T-cell (primary cell): ENCODE measurements at regions not wholly inside any gene's neighbourhood (a gene's known extent, or its start where the extent isn't known, plus 50 kb on each side); places are given as distances from the start of the nearest gene placed in this dataset.

Experiments
- ATAC-seq, 4 experiments: fragments of 200-7000 bp in 3 of 4; fragments of 150-1000 bp in 1 of 4; cut with Tn5 transposase; replicated peaks in 1 of 4; 1 replicate in 3 of 4; 2 replicates in 1 of 4; pipeline ENCODE4 v1.10.0; 2021; ENCODE audit warnings: moderate library complexity in 3 of 4, mild to moderate bottlenecking in 2 of 4, moderate number of reproducible peaks in 1 of 4
- CTCF ChIA-PET, 2 donors: fragments of 300-600 bp; sonication (Branson Sonifier 250); formaldehyde crosslinking; loops; one replicate each; lab custom pipeline; 2022; ENCODE audit warnings: antibody characterized with exemption in 2 of 2; lab: Charles Lee
- POLR2A ChIA-PET, 2 donors: fragments of 300-600 bp; sonication (Branson Sonifier 250); formaldehyde crosslinking; loops; one replicate each; lab custom pipeline; 2022; ENCODE audit warnings: antibody characterized with exemption in 2 of 2; lab: Charles Lee
- DNase-seq, 35 experiments: peaks; one replicate each; pipeline versions ENCODE4 v3.0.0 to v3.0.0-alpha.2; 2013 to 2023
- H3K27ac ChIP-seq: one replicate; pipeline ENCODE4 v1.5.1; 2013; ENCODE audit warnings: low read length
- H3K27me3 ChIP-seq, 2 experiments: replicated peaks in 1 of 2; 1 replicate in 1 of 2; 2 replicates in 1 of 2; pipeline versions ENCODE4 v1.6.1 to v1.7.0; 2013; ENCODE audit warnings: low read length in 1 of 2, mixed read lengths in 1 of 2; ENCODE audit not compliant: control insufficient read depth in 2 of 2, insufficient read depth in 2 of 2; ENCODE audit errors: extremely low read depth in 1 of 2
- H3K36me3 ChIP-seq, 2 donors: 1 replicate in 1 of 2; 2 replicates in 1 of 2; pipeline versions ENCODE4 v1.6.1 to v1.7.0; 2013; ENCODE audit warnings: low read length in 1 of 2; ENCODE audit not compliant: control insufficient read depth in 2 of 2, insufficient read depth in 1 of 2; ENCODE audit errors: extremely low read depth in 1 of 2
- H3K4me1 ChIP-seq, 2 experiments: 1 replicate in 1 of 2; 2 replicates in 1 of 2; pipeline versions ENCODE4 v1.6.1 to v1.7.0; 2013; ENCODE audit warnings: low read length in 2 of 2, mixed read lengths in 1 of 2; ENCODE audit not compliant: insufficient read depth in 2 of 2, control insufficient read depth in 1 of 2; ENCODE audit errors: extremely low read depth in 1 of 2
- H3K4me3 ChIP-seq, 2 donors: 1 replicate in 1 of 2; 2 replicates in 1 of 2; pipeline versions ENCODE4 v1.5.1 to v1.7.0; 2013; ENCODE audit warnings: mild to moderate bottlenecking in 2 of 2, low read length in 1 of 2, moderate library complexity in 1 of 2; ENCODE audit not compliant: control insufficient read depth in 1 of 2; ENCODE audit errors: extremely low read depth in 1 of 2
- H3K9me3 ChIP-seq: 2 replicates; pipeline ENCODE4 v1.7.0; 2013
- H3K27ac Mint-ChIP-seq, 2 donors: one replicate each; pipeline ENCODE4 v1.8.0; 2020 to 2021; ENCODE audit warnings: mild to moderate bottlenecking in 2 of 2, mixed read lengths in 2 of 2
- H3K27me3 Mint-ChIP-seq, 2 donors: one replicate each; pipeline ENCODE4 v1.8.0; 2021 to 2022; ENCODE audit warnings: mixed read lengths in 2 of 2
- H3K36me3 Mint-ChIP-seq: one replicate; pipeline ENCODE4 v1.8.0; 2021; ENCODE audit warnings: mixed read lengths
- H3K4me1 Mint-ChIP-seq, 3 donors: one replicate each; pipeline ENCODE4 v1.8.0; 2020 to 2022; ENCODE audit warnings: mixed read lengths in 3 of 3, mild to moderate bottlenecking in 1 of 3
- H3K4me3 Mint-ChIP-seq, 3 donors: one replicate each; pipeline ENCODE4 v1.8.0; 2020 to 2022; ENCODE audit warnings: mild to moderate bottlenecking in 3 of 3, mixed read lengths in 3 of 3, moderate library complexity in 3 of 3
- H3K9me3 Mint-ChIP-seq, 3 donors: one replicate each; pipeline ENCODE4 v1.8.0; 2020 to 2022; ENCODE audit warnings: mixed read lengths in 3 of 3
- WGBS: methylation state at CpG from one replicate; pipeline ENCODE4 v1.1.5; 2013; ENCODE audit warnings: missing lambda C conversion rate; ENCODE audit not compliant: insufficient coverage; 5-methylcytosine and 5-hydroxymethylcytosine counted together

- Mint-ChIP-seq H3K36me3 (no peaks in the 10 kb centered on the region), H3K4me1 (no peaks in the 10 kb centered on the region), H3K4me3 (no peak overlapping the region), H3K9me3 (peaks cover 4 to 16% (median 8%) of the 10 kb centered on the region in 3 donors), H3K27me3 (no peaks in the 10 kb centered on the region), H3K27ac (no peak overlapping the region)
- 80% methylated on average over 1 of the region's 6 CpGs for WGBS
- Histone ChIP-seq H3K4me1 (no peaks in the 10 kb centered on the region), H3K27me3 (no peaks in the 10 kb centered on the region), H3K36me3 (no peaks in the 10 kb centered on the region), H3K4me3 (no peak overlapping the region), H3K27ac (no peak overlapping the region), H3K9me3 (peaks cover 4% of the 10 kb centered on the region)
- ChIA-PET CTCF (no interaction called here), POLR2A (no interaction called here)
- DNase-seq (no peak), ATAC-seq (no peak)
Observed at GRCh38 chr15:36117296-36117787, 462.1 kb upstream of the CDIN1 start.

- no peaks in the 10 kb centered on the region for H3K4me1 Mint-ChIP-seq
- ChIA-PET CTCF (no interaction called here), POLR2A (no interaction called here)
- no peak overlapping the region for H3K4me3 Mint-ChIP-seq
- Histone ChIP-seq H3K36me3 (no peaks in the 10 kb centered on the region), H3K4me3 (no peak overlapping the region), H3K9me3 (no peaks in the 10 kb centered on the region), H3K27me3 (no peaks in the 10 kb centered on the region), H3K27ac (no peak overlapping the region), H3K4me1 (no peaks in the 10 kb centered on the region)
- no peak overlapping the region for H3K27ac Mint-ChIP-seq
- DNase-seq, result no peak
- peaks cover 3 to 12% (median 9%) of the 10 kb centered on the region in 3 donors for H3K9me3 Mint-ChIP-seq
- H3K27me3 Mint-ChIP-seq, result no peaks in the 10 kb centered on the region
- no peak for ATAC-seq
- WGBS, result no CpG with 5 or more reads among the region's 2 CpGs
- H3K36me3 Mint-ChIP-seq, result no peaks in the 10 kb centered on the region
Observed at GRCh38 chr15:36126194-36126593, 453.2 kb upstream of the CDIN1 start.

- ATAC-seq (no peak), DNase-seq (no peak)
- Histone ChIP-seq H3K4me3 (no peak overlapping the region), H3K36me3 (no peaks in the 10 kb centered on the region), H3K27ac (no peak overlapping the region), H3K9me3 (no peaks in the 10 kb centered on the region), H3K27me3 (no peaks in the 10 kb centered on the region), H3K4me1 (no peaks in the 10 kb centered on the region)
- CTCF ChIA-PET, result no interaction called here
- Mint-ChIP-seq H3K36me3 (no peaks in the 10 kb centered on the region), H3K27me3 (no peaks in the 10 kb centered on the region), H3K4me1 (no peaks in the 10 kb centered on the region), H3K4me3 (no peak overlapping the region), H3K9me3 (peaks cover 0 to 9% (median 5%) of the 10 kb centered on the region in 3 donors), H3K27ac (no peak overlapping the region)
- 100% methylated on average over 1 of the region's 3 CpGs for WGBS
- POLR2A ChIA-PET, result no interaction called here
Observed at GRCh38 chr15:36130641-36131310, 448.6 kb upstream of the CDIN1 start.

- DNase-seq (no peak), ATAC-seq (no peak)
- no peaks in the 10 kb centered on the region for H3K4me1 ChIP-seq
- no peak overlapping the region for H3K4me3 Mint-ChIP-seq
- WGBS, result 92% methylated on average over 2 of the region's 2 CpGs
- no peak overlapping the region for H3K4me3 ChIP-seq
- no peak overlapping the region for H3K27ac Mint-ChIP-seq
- H3K9me3 Mint-ChIP-seq, result peaks cover 5 to 8% (median 6%) of the 10 kb centered on the region in 3 donors
- no peaks in the 10 kb centered on the region for H3K4me1 Mint-ChIP-seq
- no peaks in the 10 kb centered on the region for H3K27me3 Mint-ChIP-seq
- H3K36me3 ChIP-seq, result no peaks in the 10 kb centered on the region
- no peaks in the 10 kb centered on the region for H3K36me3 Mint-ChIP-seq
- ChIA-PET POLR2A (no interaction called here), CTCF (no interaction called here)
- H3K27ac ChIP-seq, result no peak overlapping the region
- H3K27me3 ChIP-seq, result no peaks in the 10 kb centered on the region
- no peaks in the 10 kb centered on the region for H3K9me3 ChIP-seq
Observed at GRCh38 chr15:36133742-36134141, 445.7 kb upstream of the CDIN1 start.

- WGBS, result 50% methylated on average over 1 of the region's 2 CpGs
- H3K4me1 Mint-ChIP-seq, result no peaks in the 10 kb centered on the region
- ATAC-seq (no peak), DNase-seq (no peak)
- no peak overlapping the region for H3K27ac Mint-ChIP-seq
- no peak overlapping the region for H3K27ac ChIP-seq
- no peaks in the 10 kb centered on the region for H3K36me3 Mint-ChIP-seq
- H3K4me1 ChIP-seq, result no peaks in the 10 kb centered on the region
- H3K9me3 Mint-ChIP-seq, result peaks cover 0 to 11% (median 9%) of the 10 kb centered on the region in 3 donors
- H3K4me3 ChIP-seq, result no peak overlapping the region
- no peaks in the 10 kb centered on the region for H3K27me3 ChIP-seq
- H3K36me3 ChIP-seq, result no peaks in the 10 kb centered on the region
- H3K9me3 ChIP-seq, result no peaks in the 10 kb centered on the region
- H3K27me3 Mint-ChIP-seq, result no peaks in the 10 kb centered on the region
- ChIA-PET CTCF (no interaction called here), POLR2A (no interaction called here)
- no peak overlapping the region for H3K4me3 Mint-ChIP-seq
Observed at GRCh38 chr15:36136049-36136448, 443.4 kb upstream of the CDIN1 start.

GRCh38 chr15:36152936-36153335, 426.5 kb upstream of the CDIN1 start:
- no peaks in the 10 kb centered on the region for H3K27me3 ChIP-seq
- H3K27ac Mint-ChIP-seq, result no peak overlapping the region
- no peaks in the 10 kb centered on the region for H3K4me1 Mint-ChIP-seq
- CTCF ChIA-PET, result no interaction called here
- no peaks in the 10 kb centered on the region for H3K36me3 Mint-ChIP-seq
- H3K27me3 Mint-ChIP-seq, result no peaks in the 10 kb centered on the region
- H3K9me3 ChIP-seq, result no peaks in the 10 kb centered on the region
- H3K27ac ChIP-seq, result no peak overlapping the region
- ATAC-seq, result no peak
- no peaks in the 10 kb centered on the region for H3K36me3 ChIP-seq
- no peak overlapping the region for H3K4me3 ChIP-seq
- DNase-seq, result no peak
- H3K4me3 Mint-ChIP-seq, result no peak overlapping the region
- POLR2A ChIA-PET, result no interaction called here
- H3K4me1 ChIP-seq, result no peaks in the 10 kb centered on the region
- peaks cover under 1 to 16% (median 10%) of the 10 kb centered on the region in 3 donors for H3K9me3 Mint-ChIP-seq
